ENCODE measurements at regions not wholly inside any gene's neighbourhood (a gene's known extent, or its start where the extent isn't known, plus 50 kb on each side); places are given as distances from the start of the nearest gene placed in this dataset.
"Not testable (repeated sequence)": the region's sequence is repeated elsewhere in the genome, so short reads cannot be mapped to it uniquely, and the experiment has no call there.

- not testable (repeated sequence) for TF ChIP-seq CTCF (IDR thresholded peaks at IDR 0.05; ENCODE audit: poor library complexity, severe bottlenecking); TAF1 (IDR thresholded peaks at IDR 0.05; ENCODE audit: low read depth); POLR2AphosphoS5 (IDR thresholded peaks at IDR 0.05); EZH2 (IDR thresholded peaks at IDR 0.05; ENCODE audit: borderline replicate concordance, insufficient read depth, low read length, poor library complexity, severe bottlenecking); RAD21 (conservative IDR thresholded peaks at IDR 0.05)
These were observed 558.5 kb upstream of the CYLC2 start for GRCh38 chr9:102436599-102436998.

Measured in neural cell (in vitro differentiated cells).